Lower leg skin (tissue), 4 donors: ENCODE measurements at regions not wholly inside any gene's neighbourhood (a gene's known extent, or its start where the extent isn't known, plus 50 kb on each side); places are given as distances from the start of the nearest gene placed in this dataset.

ENCODE experiments used
- DNase-seq, 2 donors: peaks; one replicate each; pipeline ENCODE4 v3.0.0-alpha.2; 2019; ENCODE audit warnings: low spot score in 2 of 2
- H3K4me3 ChIP-seq: fragments of 200-600 bp; sonication (generic); 2 replicates; pipeline ENCODE4 v1.5.1; 2017; ENCODE audit warnings: mild to moderate bottlenecking, low read depth; ENCODE audit not compliant: poor library complexity, severe bottlenecking
- CTCF ChIP-seq, 3 donors: fragments of 450-650 bp; IDR thresholded peaks; one replicate each; pipeline ENCODE4 v1.5.1; 2016; ENCODE audit warnings: antibody characterized with exemption in 3 of 3, mild to moderate bottlenecking in 3 of 3, moderate library complexity in 2 of 3
- POLR2A ChIP-seq, 2 donors: fragments of 450-650 bp; IDR thresholded peaks; one replicate each; pipeline ENCODE4 v1.6.1; 2016 to 2017; ENCODE audit warnings: antibody characterized with exemption in 2 of 2, mild to moderate bottlenecking in 1 of 2, moderate library complexity in 1 of 2
- WGBS, 2 donors: methylation state at CpG; one replicate each; pipeline ENCODE4 v1.1.5; 2018; 5-methylcytosine and 5-hydroxymethylcytosine counted together
- intact Hi-C: fragments of 100-400 bp; cut with DNase I; formaldehyde crosslinking; loops from one replicate; pipeline ENCODE4 v1.15.0; 2023; ENCODE audit warnings: low total_unique reads

GRCh38 chr5:159385536-159385935, 55.2 kb upstream of the IL12B start:
- no peak for DNase-seq
- intact Hi-C loops = no loop called here
- no peak overlapping the region for H3K4me3 ChIP-seq
- TF ChIP-seq POLR2A (IDR thresholded peaks at IDR 0.05) (no peak), CTCF (IDR thresholded peaks at IDR 0.05) (no peak)

GRCh38 chr5:159386028-159386711, 55.9 kb upstream of the IL12B start:
- DNase-seq = no peak
- H3K4me3 ChIP-seq = no peak overlapping the region
- intact Hi-C loops = no loop called here
- no peak for TF ChIP-seq CTCF (IDR thresholded peaks at IDR 0.05)
- TF ChIP-seq POLR2A (IDR thresholded peaks at IDR 0.05) = no peak

- 91 to 94% methylated on average over 2 of the region's 2 CpGs for whole genome bisulfite sequencing, 2 donors
- no peak for TF ChIP-seq POLR2A (IDR thresholded peaks at IDR 0.05)
- TF ChIP-seq CTCF (IDR thresholded peaks at IDR 0.05) = no peak
- DNase-seq = no peak
- no peak overlapping the region for H3K4me3 ChIP-seq
- intact Hi-C loops = no loop called here
Observed at GRCh38 chr5:159392871-159393270, 62.6 kb upstream of the IL12B start.

- DNase-seq = no peak
- intact Hi-C loops = no loop called here
- WGBS, 2 donors = 66% methylated on average over 5 of the region's 5 CpGs
- TF ChIP-seq CTCF (IDR thresholded peaks at IDR 0.05) (no peak), POLR2A (IDR thresholded peaks at IDR 0.05) (no peak)
- no peak overlapping the region for H3K4me3 ChIP-seq
Observed at GRCh38 chr5:159393854-159394274, 63.6 kb upstream of the IL12B start.

GRCh38 chr5:159395202-159395601, 64.9 kb upstream of the IL12B start:
- no peak for TF ChIP-seq CTCF (IDR thresholded peaks at IDR 0.05)
- 76 to 84% methylated on average over 3 of the region's 3 CpGs for WGBS, 2 donors
- H3K4me3 ChIP-seq = no peak overlapping the region
- DNase-seq = no peak
- intact Hi-C loops = no loop called here

GRCh38 chr5:159398936-159399335, 68.6 kb upstream of the IL12B start:
- TF ChIP-seq POLR2A (IDR thresholded peaks at IDR 0.05) (no peak), CTCF (IDR thresholded peaks at IDR 0.05) (no peak)

More at GRCh38 chr5:159398936-159399335, 68.6 kb upstream of the IL12B start:
- intact Hi-C loops = no loop called here
- WGBS, 2 donors = 87 to 88% methylated on average over 3 of the region's 3 CpGs
- DNase-seq = no peak
- H3K4me3 ChIP-seq = no peak overlapping the region
